KMS-11 (cell line): ENCODE measurements at regions not wholly inside any gene's neighbourhood (a gene's known extent, or its start where the extent isn't known, plus 50 kb on each side); places are given as distances from the start of the nearest gene placed in this dataset.

Experiments
- H2AFZ ChIP-seq: fragments of 200-600 bp; sonication (generic); 2 replicates; pipeline ENCODE4 v1.6.1; 2016; ENCODE audit warnings: antibody characterized with exemption, mixed run types, low read depth
- H3K27ac ChIP-seq: fragments of 200-600 bp; sonication (generic); 2 replicates; pipeline ENCODE4 v1.6.1; 2016; ENCODE audit warnings: mild to moderate bottlenecking, mixed run types
- H3K27me3 ChIP-seq: fragments of 200-600 bp; sonication (generic); 2 replicates; pipeline ENCODE4 v1.6.1; 2017; ENCODE audit warnings: mild to moderate bottlenecking, low read depth, mixed run types, moderate library complexity; ENCODE audit not compliant: insufficient read depth
- H3K36me3 ChIP-seq: fragments of 200-600 bp; sonication (generic); 2 replicates; pipeline ENCODE4 v1.6.1; 2017; ENCODE audit warnings: mild to moderate bottlenecking, mixed run types; ENCODE audit not compliant: insufficient read depth
- H3K4me1 ChIP-seq: fragments of 200-600 bp; sonication (generic); 2 replicates; pipeline ENCODE4 v1.6.1; 2016; ENCODE audit warnings: mild to moderate bottlenecking, low read depth, mixed run types; ENCODE audit not compliant: poor library complexity, severe bottlenecking
- H3K4me2 ChIP-seq: fragments of 200-600 bp; sonication (generic); 2 replicates; pipeline ENCODE4 v1.7.0; 2016; ENCODE audit warnings: mild to moderate bottlenecking, mixed run types
- H3K4me3 ChIP-seq: fragments of 200-600 bp; sonication (generic); IDR thresholded peaks from 2 replicates; pipeline ENCODE4 v1.6.1; 2017; ENCODE audit warnings: low read depth, low read length, mixed read lengths; ENCODE audit not compliant: insufficient read depth
- H3K79me2 ChIP-seq: fragments of 200-600 bp; sonication (generic); 2 replicates; pipeline ENCODE4 v1.6.1; 2016; ENCODE audit warnings: low read depth, mixed run types; ENCODE audit not compliant: insufficient read depth
- H3K9ac ChIP-seq: fragments of 200-600 bp; sonication (generic); 2 replicates; pipeline ENCODE4 v1.6.1; 2016; ENCODE audit warnings: mild to moderate bottlenecking, mixed run types
- H4K20me1 ChIP-seq: fragments of 200-600 bp; sonication (generic); 2 replicates; pipeline ENCODE4 v1.6.1; 2016; ENCODE audit warnings: mild to moderate bottlenecking, mixed run types; ENCODE audit not compliant: insufficient read depth
- TF ChIP-seq, protein P1 (sequence below): fragments of 200-600 bp; sonication (generic); conservative IDR thresholded peaks from 2 replicates; pipeline ENCODE4 v1.6.1; 2017; ENCODE audit warnings: low read depth, mild to moderate bottlenecking, antibody characterized with exemption, low read length, moderate library complexity, mixed read lengths

GRCh38 chr15:95119041-95119610 is 887.8 kb downstream of the MCTP2 start:
- no peak overlapping the region for H3K4me3 ChIP-seq
- H2AFZ ChIP-seq: no peak overlapping the region
- H3K27ac ChIP-seq: no peak overlapping the region
- no peak overlapping the region for H3K9ac ChIP-seq
- H3K27me3 ChIP-seq: no peaks in the 10 kb centered on the region
- H3K4me1 ChIP-seq: no peaks in the 10 kb centered on the region
- no peaks in the 10 kb centered on the region for H4K20me1 ChIP-seq
- H3K4me2 ChIP-seq: no peak overlapping the region
- TF ChIP-seq, protein P1, sequence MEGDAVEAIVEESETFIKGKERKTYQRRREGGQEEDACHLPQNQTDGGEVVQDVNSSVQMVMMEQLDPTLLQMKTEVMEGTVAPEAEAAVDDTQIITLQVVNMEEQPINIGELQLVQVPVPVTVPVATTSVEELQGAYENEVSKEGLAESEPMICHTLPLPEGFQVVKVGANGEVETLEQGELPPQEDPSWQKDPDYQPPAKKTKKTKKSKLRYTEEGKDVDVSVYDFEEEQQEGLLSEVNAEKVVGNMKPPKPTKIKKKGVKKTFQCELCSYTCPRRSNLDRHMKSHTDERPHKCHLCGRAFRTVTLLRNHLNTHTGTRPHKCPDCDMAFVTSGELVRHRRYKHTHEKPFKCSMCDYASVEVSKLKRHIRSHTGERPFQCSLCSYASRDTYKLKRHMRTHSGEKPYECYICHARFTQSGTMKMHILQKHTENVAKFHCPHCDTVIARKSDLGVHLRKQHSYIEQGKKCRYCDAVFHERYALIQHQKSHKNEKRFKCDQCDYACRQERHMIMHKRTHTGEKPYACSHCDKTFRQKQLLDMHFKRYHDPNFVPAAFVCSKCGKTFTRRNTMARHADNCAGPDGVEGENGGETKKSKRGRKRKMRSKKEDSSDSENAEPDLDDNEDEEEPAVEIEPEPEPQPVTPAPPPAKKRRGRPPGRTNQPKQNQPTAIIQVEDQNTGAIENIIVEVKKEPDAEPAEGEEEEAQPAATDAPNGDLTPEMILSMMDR: no peak
- H3K79me2 ChIP-seq: no peaks in the 10 kb centered on the region
- H3K36me3 ChIP-seq: no peaks in the 10 kb centered on the region

- H3K36me3 ChIP-seq: no peaks in the 10 kb centered on the region
- H4K20me1 ChIP-seq: no peaks in the 10 kb centered on the region
- no peak overlapping the region for H3K4me2 ChIP-seq
- H3K27me3 ChIP-seq: no peaks in the 10 kb centered on the region
- no peak overlapping the region for H3K4me3 ChIP-seq
- H3K79me2 ChIP-seq: no peaks in the 10 kb centered on the region
- H3K4me1 ChIP-seq: no peaks in the 10 kb centered on the region
- H3K27ac ChIP-seq: no peak overlapping the region
- TF ChIP-seq, protein P1: no peak
- H2AFZ ChIP-seq: no peak overlapping the region
- no peak overlapping the region for H3K9ac ChIP-seq
These were observed 889.2 kb downstream of the MCTP2 start for GRCh38 chr15:95120595-95120994.

DNA sequence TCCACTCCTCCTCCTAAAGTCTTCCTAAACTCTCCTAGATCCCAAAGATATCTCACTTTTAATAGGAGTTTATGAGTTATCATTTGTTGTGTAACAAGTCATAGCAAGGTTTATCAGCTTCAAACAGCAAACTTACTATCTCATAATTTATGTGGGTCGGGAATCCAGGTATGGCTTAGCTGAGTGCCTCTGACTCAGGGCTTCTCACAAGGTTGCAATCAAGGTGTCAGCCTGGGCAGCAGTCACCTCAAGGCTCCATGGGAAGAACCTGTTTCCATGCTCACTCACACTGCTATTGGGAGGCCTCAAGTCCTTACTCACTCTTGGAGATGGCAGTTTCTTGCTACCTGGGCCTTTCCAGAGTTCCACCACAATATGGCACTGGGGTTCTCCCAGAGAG is 889.8 kb downstream of the MCTP2 start:
- H3K27me3 ChIP-seq: no peaks in the 10 kb centered on the region
- no peak overlapping the region for H3K4me2 ChIP-seq
- H3K9ac ChIP-seq: no peak overlapping the region
- TF ChIP-seq, protein P1: no peak
- no peaks in the 10 kb centered on the region for H3K4me1 ChIP-seq
- H3K27ac ChIP-seq: no peak overlapping the region
- no peaks in the 10 kb centered on the region for H4K20me1 ChIP-seq
- no peak overlapping the region for H2AFZ ChIP-seq
- H3K36me3 ChIP-seq: no peaks in the 10 kb centered on the region
- H3K79me2 ChIP-seq: no peaks in the 10 kb centered on the region
- H3K4me3 ChIP-seq: no peak overlapping the region

GRCh38 chr15:95125803-95126202 is 894.4 kb downstream of the MCTP2 start:
- H3K27me3 ChIP-seq: no peaks in the 10 kb centered on the region
- H2AFZ ChIP-seq: no peak overlapping the region
- no peaks in the 10 kb centered on the region for H3K79me2 ChIP-seq
- TF ChIP-seq, protein P1: no peak
- H3K4me3 ChIP-seq: no peak overlapping the region
- no peak overlapping the region for H3K27ac ChIP-seq
- no peaks in the 10 kb centered on the region for H3K4me1 ChIP-seq
- H4K20me1 ChIP-seq: no peaks in the 10 kb centered on the region
- no peak overlapping the region for H3K9ac ChIP-seq
- no peaks in the 10 kb centered on the region for H3K36me3 ChIP-seq
- no peak overlapping the region for H3K4me2 ChIP-seq
